Fibroblast of villous mesenchyme (primary cell): ENCODE measurements at regions not wholly inside any gene's neighbourhood (a gene's known extent, or its start where the extent isn't known, plus 50 kb on each side); places are given as distances from the start of the nearest gene placed in this dataset.

Source experiments
- DNase-seq: peaks from one replicate; pipeline ENCODE4 v3.0.0-alpha.2; 2010; ENCODE audit warnings: low read depth
- H3K4me3 ChIP-seq: 2 replicates; pipeline ENCODE4 v1.5.1; 2011; ENCODE audit warnings: low read depth, mild to moderate bottlenecking, low read length
- TF ChIP-seq, protein P1 (sequence below): IDR thresholded peaks from 2 replicates; pipeline ENCODE4 v1.5.1; 2012; ENCODE audit warnings: low read depth, mild to moderate bottlenecking, low read length; ENCODE audit not compliant: insufficient read depth

DNA sequence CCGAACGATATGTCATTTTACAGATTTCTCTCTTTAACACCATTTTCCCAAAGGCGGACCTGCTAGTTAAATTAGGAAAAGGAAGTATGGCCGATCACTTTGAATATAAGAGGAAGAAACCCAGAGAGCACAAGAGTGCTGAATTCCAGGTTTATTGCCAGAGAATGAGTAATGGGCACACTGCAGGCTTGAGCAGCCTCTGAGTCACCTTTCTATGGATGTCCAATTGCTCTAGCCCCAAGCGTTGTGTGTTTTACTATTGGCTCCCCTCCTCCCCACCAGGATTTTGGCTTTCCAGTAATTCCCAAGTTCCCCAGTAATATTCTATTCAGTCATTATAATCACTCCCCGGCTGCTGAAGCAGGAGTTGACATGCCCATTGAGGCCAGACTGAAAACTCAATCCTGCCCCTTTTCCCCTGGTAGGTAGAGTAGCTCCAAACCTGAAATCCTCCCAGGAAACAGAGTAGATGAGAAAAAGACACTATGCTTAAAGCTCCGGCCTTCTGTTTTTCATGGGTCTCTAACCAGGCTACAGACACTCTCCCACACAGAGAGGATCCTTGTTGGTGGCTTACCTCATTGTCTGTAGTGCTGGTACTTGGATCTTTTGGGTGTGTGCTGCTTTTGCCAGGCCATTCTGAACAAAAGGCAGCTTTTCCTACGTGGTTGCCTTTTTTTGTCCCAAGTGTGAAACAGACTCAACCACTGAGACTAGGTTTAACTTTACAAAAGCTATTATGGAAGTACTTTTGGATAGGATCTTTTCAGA is 704.3 kb upstream of the FLRT2 start:
- DNase-seq: peak; percentile 1
- TF ChIP-seq, protein P1, sequence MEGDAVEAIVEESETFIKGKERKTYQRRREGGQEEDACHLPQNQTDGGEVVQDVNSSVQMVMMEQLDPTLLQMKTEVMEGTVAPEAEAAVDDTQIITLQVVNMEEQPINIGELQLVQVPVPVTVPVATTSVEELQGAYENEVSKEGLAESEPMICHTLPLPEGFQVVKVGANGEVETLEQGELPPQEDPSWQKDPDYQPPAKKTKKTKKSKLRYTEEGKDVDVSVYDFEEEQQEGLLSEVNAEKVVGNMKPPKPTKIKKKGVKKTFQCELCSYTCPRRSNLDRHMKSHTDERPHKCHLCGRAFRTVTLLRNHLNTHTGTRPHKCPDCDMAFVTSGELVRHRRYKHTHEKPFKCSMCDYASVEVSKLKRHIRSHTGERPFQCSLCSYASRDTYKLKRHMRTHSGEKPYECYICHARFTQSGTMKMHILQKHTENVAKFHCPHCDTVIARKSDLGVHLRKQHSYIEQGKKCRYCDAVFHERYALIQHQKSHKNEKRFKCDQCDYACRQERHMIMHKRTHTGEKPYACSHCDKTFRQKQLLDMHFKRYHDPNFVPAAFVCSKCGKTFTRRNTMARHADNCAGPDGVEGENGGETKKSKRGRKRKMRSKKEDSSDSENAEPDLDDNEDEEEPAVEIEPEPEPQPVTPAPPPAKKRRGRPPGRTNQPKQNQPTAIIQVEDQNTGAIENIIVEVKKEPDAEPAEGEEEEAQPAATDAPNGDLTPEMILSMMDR: no peak
- no peak overlapping the region for H3K4me3 ChIP-seq

DNA sequence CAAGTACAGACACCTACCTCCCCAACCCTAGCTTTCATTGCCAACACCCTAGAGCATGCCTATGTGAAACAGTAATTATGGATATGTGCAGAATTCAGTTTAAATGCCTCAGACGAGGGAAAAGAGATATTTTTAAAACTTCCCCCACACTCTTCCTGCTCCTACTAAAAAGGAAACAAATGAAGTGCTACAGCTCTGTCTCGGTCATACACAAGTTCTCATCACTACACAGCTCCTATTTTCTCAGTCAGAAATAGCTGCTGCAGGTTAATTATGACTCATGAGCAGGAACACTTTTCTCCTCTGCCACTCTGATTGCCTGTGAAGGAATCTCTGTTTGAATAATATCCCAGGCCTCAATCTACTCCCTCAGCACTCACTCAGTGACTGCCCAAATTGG is 703.6 kb upstream of the FLRT2 start:
- TF ChIP-seq, protein P1: no peak
- H3K4me3 ChIP-seq: no peak overlapping the region
- no peak for DNase-seq

DNA sequence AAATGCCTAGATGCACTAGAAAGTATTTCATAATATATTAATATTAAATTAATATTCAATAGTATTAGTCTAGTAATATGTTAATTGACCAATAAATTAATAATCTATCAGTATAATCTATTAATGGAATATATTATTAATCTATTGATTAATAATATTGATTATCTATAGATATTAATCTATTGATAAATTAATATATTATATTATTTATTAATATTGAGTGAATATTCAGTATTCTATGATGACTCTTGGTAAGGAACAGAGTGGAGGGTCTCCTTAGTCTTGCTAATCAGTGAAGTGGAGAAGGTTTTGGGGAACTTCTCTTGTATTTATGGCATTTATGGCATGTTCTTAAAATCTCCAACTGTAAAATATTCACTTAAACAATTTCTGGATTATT is 679.3 kb upstream of the FLRT2 start:
- TF ChIP-seq, protein P1: no peak
- H3K4me3 ChIP-seq: no peak overlapping the region
- DNase-seq: no peak

DNA sequence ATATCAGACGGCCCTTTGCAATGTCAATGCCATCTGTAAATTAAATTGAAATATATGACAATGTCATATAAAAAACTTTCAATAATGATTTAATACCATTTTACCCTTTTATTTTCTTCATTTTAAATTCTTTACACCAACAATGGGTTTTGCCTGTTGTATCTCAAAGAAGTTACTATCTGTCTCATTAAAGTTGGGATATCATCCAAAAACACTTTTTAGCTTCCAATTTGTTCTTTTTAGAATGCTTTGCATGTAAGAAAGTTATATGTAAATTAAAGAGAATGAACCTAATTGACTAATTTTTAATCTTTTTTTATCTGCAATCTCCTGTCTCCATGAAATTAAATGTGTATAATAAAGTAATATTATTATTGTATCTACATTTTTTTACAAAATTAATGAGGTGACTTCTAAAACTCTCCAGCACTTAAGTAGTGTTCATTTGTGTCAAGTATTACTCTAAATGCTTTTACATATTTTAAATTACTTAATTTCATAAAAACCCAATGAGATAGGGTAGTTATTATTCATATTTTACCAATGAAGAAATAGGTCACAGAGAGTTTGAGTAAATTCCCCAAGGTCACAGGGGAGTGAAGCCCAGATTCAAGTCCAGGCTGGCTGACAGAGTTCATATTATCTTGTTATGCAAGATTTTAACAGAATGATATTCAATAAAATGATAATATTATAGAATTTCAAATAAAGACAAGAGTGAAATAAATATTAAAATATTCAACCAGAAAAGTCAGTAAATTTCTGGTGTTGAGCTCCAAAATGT is 673.0 kb upstream of the FLRT2 start:
- TF ChIP-seq, protein P1: no peak
- DNase-seq: no peak
- no peak overlapping the region for H3K4me3 ChIP-seq

DNA sequence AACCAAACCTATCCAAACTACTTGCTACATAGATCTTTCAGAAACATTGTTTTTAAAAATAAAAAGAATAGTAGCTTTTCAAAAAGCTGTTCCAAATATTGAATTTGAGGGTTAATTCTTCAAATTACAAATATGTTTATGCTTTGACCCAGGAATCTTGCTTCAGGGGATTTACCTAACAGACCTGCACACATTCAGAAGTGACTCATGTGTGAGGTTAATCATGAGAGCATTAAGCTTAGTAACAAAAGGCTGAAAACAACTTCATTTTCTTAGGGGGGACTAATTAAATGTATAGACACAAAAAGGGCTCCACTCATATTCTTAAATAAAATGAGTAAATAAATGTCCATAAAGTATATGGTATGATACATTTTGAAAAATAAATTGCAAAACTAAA is 672.4 kb upstream of the FLRT2 start:
- TF ChIP-seq, protein P1: no peak
- no peak overlapping the region for H3K4me3 ChIP-seq
- DNase-seq: no peak

DNA sequence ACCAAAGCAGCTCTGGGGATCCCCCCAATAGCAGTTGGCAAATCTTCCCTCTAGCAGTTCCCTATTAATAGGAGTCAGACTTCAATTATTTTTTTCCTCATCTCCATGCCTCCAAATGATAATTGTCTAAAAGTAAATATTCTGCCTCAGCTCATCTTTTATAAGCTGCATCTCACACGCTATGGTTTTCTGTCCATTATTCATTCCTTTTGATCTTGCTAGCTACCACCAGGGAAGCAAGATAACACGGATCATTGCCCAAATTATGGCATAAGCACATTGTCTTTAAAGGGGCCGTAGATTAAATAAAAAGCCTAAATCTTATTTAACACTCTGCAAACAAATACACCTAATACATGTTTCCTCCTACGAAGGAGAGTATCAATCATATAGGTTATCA is 670.8 kb upstream of the FLRT2 start:
- DNase-seq: no peak
- no peak overlapping the region for H3K4me3 ChIP-seq
- TF ChIP-seq, protein P1: no peak
